GOT3 (cell line): ENCODE measurements at regions not wholly inside any gene's neighbourhood (a gene's known extent, or its start where the extent isn't known, plus 50 kb on each side); places are given as distances from the start of the nearest gene placed in this dataset.
"Not testable (repeated sequence)": the region's sequence is repeated elsewhere in the genome, so short reads cannot be mapped to it uniquely, and the experiment has no call there.

Experiments
- DNase-seq: peaks from one replicate; lab custom pipeline; 2025; ENCODE audit warnings: mixed read lengths; lab: John Stamatoyannopoulos, UW

- no peak for DNase-seq
These were observed 513.0 kb downstream of the IRS2 start for GRCh38 chr13:109273326-109273751.

- no peak for DNase-seq
These were observed 513.6 kb downstream of the IRS2 start for GRCh38 chr13:109272595-109273325.

- DNase-seq: no peak
These were observed 514.5 kb downstream of the IRS2 start for GRCh38 chr13:109271555-109272541.

- DNase-seq: no peak
These were observed 515.3 kb downstream of the IRS2 start for GRCh38 chr13:109271061-109271460.

- DNase-seq: not testable (repeated sequence)
These were observed 517.0 kb downstream of the IRS2 start for GRCh38 chr13:109269381-109269780.

GRCh38 chr13:109268492-109268891 lies 517.9 kb downstream of the IRS2 start:
- not testable (repeated sequence) for DNase-seq

- not testable (repeated sequence) for DNase-seq
These were observed 519.0 kb downstream of the IRS2 start for GRCh38 chr13:109267400-109267799.

- DNase-seq: not testable (repeated sequence)
These were observed 521.0 kb downstream of the IRS2 start for GRCh38 chr13:109265438-109265742.

GRCh38 chr13:109264603-109265437 lies 521.6 kb downstream of the IRS2 start:
- not testable (repeated sequence) for DNase-seq

GRCh38 chr13:109257761-109258157 lies 528.6 kb downstream of the IRS2 start:
- DNase-seq: not testable (repeated sequence)
